Nephron progenitor cell (in vitro differentiated cells): ENCODE measurements at regions not wholly inside any gene's neighbourhood (a gene's known extent, or its start where the extent isn't known, plus 50 kb on each side); places are given as distances from the start of the nearest gene placed in this dataset.

Experiments
- DNase-seq: peaks from one replicate; pipeline ENCODE4 v3.0.0; 2021
- H3K27ac Mint-ChIP-seq: 2 replicates; pipeline ENCODE4 v1.8.0; 2021; ENCODE audit warnings: mild to moderate bottlenecking, moderate library complexity, mixed read lengths
- H3K27me3 Mint-ChIP-seq: 2 replicates; pipeline ENCODE4 v1.8.0; 2021; ENCODE audit warnings: mild to moderate bottlenecking, low read depth, mixed read lengths; ENCODE audit not compliant: poor library complexity
- H3K36me3 Mint-ChIP-seq: 2 replicates; pipeline ENCODE4 v1.8.0; 2021; ENCODE audit warnings: low read depth, mixed read lengths
- H3K4me1 Mint-ChIP-seq: 2 replicates; pipeline ENCODE4 v1.8.0; 2021; ENCODE audit warnings: mixed read lengths
- H3K4me3 Mint-ChIP-seq: 2 replicates; pipeline ENCODE4 v1.8.0; 2021; ENCODE audit warnings: mild to moderate bottlenecking, moderate library complexity, mixed read lengths
- H3K9me3 Mint-ChIP-seq: 2 replicates; pipeline ENCODE4 v1.8.0; 2021; ENCODE audit warnings: mild to moderate bottlenecking, moderate library complexity, mixed read lengths
- TF ChIP-seq, protein P1 (sequence below): fragments of 200-600 bp; sonication (generic); IDR thresholded peaks from 2 replicates; pipeline ENCODE4 v1.5.0; 2021; ENCODE audit warnings: antibody characterized with exemption

DNA sequence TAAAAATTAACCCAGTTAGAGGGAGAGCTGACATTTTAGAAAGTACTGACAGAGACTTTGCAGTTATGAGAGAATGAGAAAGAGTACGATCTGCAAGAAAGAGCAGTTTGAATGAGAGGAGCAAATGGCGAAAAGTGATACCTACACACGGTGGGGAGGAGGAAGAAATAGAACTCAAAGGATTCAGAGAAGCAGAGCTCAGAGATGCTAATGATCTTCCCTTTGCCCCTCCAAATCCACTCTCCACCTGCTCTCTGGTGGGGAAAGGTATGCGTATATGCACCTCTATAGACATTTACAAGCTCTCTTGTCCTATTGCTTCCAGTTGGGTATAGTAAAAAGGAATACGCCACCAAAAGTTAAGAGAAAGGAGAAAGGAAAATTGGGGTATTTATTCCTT, 123.3 kb upstream of the TTC14 start:
- no peak for DNase-seq
- TF ChIP-seq, protein P1, sequence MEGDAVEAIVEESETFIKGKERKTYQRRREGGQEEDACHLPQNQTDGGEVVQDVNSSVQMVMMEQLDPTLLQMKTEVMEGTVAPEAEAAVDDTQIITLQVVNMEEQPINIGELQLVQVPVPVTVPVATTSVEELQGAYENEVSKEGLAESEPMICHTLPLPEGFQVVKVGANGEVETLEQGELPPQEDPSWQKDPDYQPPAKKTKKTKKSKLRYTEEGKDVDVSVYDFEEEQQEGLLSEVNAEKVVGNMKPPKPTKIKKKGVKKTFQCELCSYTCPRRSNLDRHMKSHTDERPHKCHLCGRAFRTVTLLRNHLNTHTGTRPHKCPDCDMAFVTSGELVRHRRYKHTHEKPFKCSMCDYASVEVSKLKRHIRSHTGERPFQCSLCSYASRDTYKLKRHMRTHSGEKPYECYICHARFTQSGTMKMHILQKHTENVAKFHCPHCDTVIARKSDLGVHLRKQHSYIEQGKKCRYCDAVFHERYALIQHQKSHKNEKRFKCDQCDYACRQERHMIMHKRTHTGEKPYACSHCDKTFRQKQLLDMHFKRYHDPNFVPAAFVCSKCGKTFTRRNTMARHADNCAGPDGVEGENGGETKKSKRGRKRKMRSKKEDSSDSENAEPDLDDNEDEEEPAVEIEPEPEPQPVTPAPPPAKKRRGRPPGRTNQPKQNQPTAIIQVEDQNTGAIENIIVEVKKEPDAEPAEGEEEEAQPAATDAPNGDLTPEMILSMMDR, result no peak
- no peak overlapping the region for H3K4me3 Mint-ChIP-seq
- peaks cover 4% of the 10 kb centered on the region for H3K9me3 Mint-ChIP-seq
- peaks cover 3% of the 10 kb centered on the region for H3K27me3 Mint-ChIP-seq
- no peak overlapping the region for H3K27ac Mint-ChIP-seq
- no peaks in the 10 kb centered on the region for H3K36me3 Mint-ChIP-seq
- peaks cover 5% of the 10 kb centered on the region for H3K4me1 Mint-ChIP-seq

DNA sequence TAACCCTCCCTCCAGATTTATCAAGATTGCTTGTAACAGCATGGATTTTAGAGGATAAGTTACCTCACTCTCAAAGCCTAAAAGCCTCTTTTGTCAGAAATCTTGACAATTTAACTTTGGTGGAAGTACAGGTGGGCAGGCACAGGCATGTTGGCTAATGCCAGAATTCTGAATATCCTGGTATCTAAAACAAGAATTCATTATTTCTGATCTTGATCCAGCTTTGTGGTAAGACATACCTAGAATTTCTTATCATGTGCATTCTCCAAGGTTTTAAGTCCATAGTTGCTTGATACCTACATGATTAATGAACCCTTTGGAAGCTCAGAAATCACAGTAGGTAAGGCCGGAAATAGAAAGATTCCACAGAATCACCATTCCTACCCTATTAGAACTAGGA, 109.9 kb upstream of the TTC14 start:
- no peak overlapping the region for H3K27ac Mint-ChIP-seq
- no peak for DNase-seq
- no peaks in the 10 kb centered on the region for H3K27me3 Mint-ChIP-seq
- no peaks in the 10 kb centered on the region for H3K36me3 Mint-ChIP-seq
- H3K4me3 Mint-ChIP-seq, result no peak overlapping the region
- no peaks in the 10 kb centered on the region for H3K4me1 Mint-ChIP-seq
- TF ChIP-seq, protein P1, result no peak
- peaks cover 16% of the 10 kb centered on the region for H3K9me3 Mint-ChIP-seq

DNA sequence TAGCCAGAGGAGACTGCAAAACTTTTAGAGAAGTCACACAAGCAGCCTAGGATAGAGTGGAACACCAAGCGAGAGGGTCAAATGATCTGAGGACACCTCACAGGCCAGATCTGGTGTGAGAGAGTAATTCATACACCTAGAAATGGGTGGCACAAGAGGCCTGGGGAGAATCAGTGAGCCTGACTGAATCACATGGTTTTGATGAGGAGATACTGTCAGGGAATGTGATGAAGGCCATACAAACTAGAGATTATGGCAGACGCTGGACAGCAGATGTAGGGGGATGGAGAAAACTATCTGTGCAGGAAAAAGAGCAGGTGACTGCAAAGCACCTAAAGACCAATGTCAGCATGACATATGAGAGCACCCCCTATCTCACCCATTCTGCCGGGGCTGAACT, 105.0 kb upstream of the TTC14 start:
- H3K4me1 Mint-ChIP-seq, result no peaks in the 10 kb centered on the region
- H3K4me3 Mint-ChIP-seq, result no peak overlapping the region
- TF ChIP-seq, protein P1, result no peak
- no peak overlapping the region for H3K27ac Mint-ChIP-seq
- no peak for DNase-seq
- no peaks in the 10 kb centered on the region for H3K36me3 Mint-ChIP-seq
- peaks cover 28% of the 10 kb centered on the region for H3K9me3 Mint-ChIP-seq
- peaks cover 3% of the 10 kb centered on the region for H3K27me3 Mint-ChIP-seq

DNA sequence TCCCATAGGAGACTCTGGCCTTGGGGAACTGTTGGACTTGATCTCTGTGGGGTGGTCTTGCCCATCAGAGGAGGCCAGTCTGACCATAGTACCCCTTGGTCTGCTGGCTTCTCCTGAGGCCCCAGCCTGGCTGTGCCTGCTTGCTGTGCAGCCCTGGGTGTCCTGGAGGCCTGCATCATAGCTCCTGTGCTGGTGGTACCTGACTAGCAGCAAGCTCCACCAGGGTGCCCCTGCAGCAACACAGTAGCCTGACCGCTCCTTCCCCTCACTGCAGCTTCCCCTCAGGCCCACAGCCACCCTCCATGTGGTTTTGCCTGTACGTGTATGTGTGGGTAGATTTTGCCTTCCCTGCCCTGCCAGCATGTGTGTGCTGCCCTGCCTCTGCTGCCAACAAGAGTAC, 85.6 kb upstream of the TTC14 start:
- H3K4me1 Mint-ChIP-seq, result peaks cover 5% of the 10 kb centered on the region
- H3K27ac Mint-ChIP-seq, result no peak overlapping the region
- peaks cover 14% of the 10 kb centered on the region for H3K9me3 Mint-ChIP-seq
- no peaks in the 10 kb centered on the region for H3K36me3 Mint-ChIP-seq
- peaks cover 7% of the 10 kb centered on the region for H3K27me3 Mint-ChIP-seq
- TF ChIP-seq, protein P1, result no peak
- no peak overlapping the region for H3K4me3 Mint-ChIP-seq
- no peak for DNase-seq

DNA sequence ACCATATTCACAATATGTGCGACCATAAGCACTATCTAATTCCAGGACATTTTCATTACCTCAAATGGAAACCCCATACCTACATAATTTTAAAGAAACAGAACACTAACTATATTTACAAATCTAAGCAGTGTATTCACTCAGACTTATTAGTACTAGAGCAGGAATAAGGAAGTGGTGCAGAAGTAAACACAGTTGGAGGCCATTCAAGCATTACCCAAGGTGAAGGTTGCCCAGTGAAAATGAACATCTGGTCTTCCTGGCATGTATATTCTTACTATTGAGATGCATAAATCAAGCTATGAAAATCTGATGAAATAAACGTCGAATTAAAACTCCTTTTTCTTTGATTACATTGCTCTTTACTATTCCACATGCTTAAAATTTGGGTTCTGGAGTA, 78.9 kb upstream of the TTC14 start:
- H3K4me3 Mint-ChIP-seq, result no peak overlapping the region
- H3K27ac Mint-ChIP-seq, result no peak overlapping the region
- H3K27me3 Mint-ChIP-seq, result peaks cover 7% of the 10 kb centered on the region
- no peaks in the 10 kb centered on the region for H3K4me1 Mint-ChIP-seq
- H3K36me3 Mint-ChIP-seq, result no peaks in the 10 kb centered on the region
- TF ChIP-seq, protein P1, result no peak
- no peak for DNase-seq
- H3K9me3 Mint-ChIP-seq, result peaks cover 6% of the 10 kb centered on the region

DNA sequence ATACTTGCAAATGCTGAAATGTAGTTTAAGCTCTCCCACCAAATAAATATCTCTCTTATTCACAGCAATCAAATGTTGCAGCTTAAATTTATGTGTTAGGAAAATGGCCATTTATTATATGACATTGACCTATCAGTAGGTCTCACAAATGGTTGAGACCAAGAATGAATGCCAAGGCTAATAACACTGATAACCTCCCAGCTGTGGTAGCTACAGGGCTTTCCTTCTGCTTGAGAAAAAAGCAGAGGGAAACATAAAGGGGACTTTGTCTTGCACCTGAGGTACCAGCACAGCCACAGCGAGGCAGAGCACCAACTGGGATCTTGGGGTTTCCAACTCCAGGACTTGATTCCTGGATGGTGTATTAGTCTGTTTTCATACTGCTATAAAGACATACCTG, 73.1 kb upstream of the TTC14 start:
- H3K36me3 Mint-ChIP-seq, result no peaks in the 10 kb centered on the region
- H3K4me3 Mint-ChIP-seq, result no peak overlapping the region
- no peaks in the 10 kb centered on the region for H3K4me1 Mint-ChIP-seq
- DNase-seq, result no peak
- no peaks in the 10 kb centered on the region for H3K9me3 Mint-ChIP-seq
- no peak overlapping the region for H3K27ac Mint-ChIP-seq
- H3K27me3 Mint-ChIP-seq, result peaks cover 4% of the 10 kb centered on the region
- TF ChIP-seq, protein P1, result no peak
